Mucosa of descending colon (tissue), 3 donors: ENCODE measurements at regions not wholly inside any gene's neighbourhood (a gene's known extent, or its start where the extent isn't known, plus 50 kb on each side); places are given as distances from the start of the nearest gene placed in this dataset.

ENCODE experiments used
- ATAC-seq: fragments of 200-7000 bp; cut with Tn5 transposase; one replicate; pipeline ENCODE4 v1.9.1; 2020; ENCODE audit warnings: mild to moderate bottlenecking, moderate library complexity
- DNase-seq, 3 donors: peaks; one replicate each; pipeline ENCODE4 v3.0.0-alpha.2; 2020
- H3K36me3 ChIP-seq: fragments of 200-600 bp; one replicate; pipeline ENCODE4 v1.8.0; 2021; ENCODE audit warnings: low read depth, mild to moderate bottlenecking
- H3K4me1 ChIP-seq: fragments of 200-600 bp; one replicate; pipeline ENCODE4 v1.8.0; 2021; ENCODE audit warnings: low read depth, mild to moderate bottlenecking
- H3K4me3 ChIP-seq: fragments of 200-600 bp; one replicate; pipeline ENCODE4 v1.8.0; 2021; ENCODE audit warnings: mild to moderate bottlenecking
- H3K9me3 ChIP-seq: fragments of 200-600 bp; one replicate; pipeline ENCODE4 v1.8.0; 2021; ENCODE audit warnings: mild to moderate bottlenecking
- CTCF ChIP-seq: fragments of 200-600 bp; IDR thresholded peaks from one replicate; pipeline ENCODE4 v1.8.0; 2022; ENCODE audit warnings: antibody characterized with exemption, mild to moderate bottlenecking
- intact Hi-C, 2 donors: fragments of 100-400 bp; cut with DNase I in 1 of 2; cut with micrococcal nuclease in 1 of 2; formaldehyde crosslinking; loops; one replicate each; pipeline versions ENCODE4 v1.11.0 to v1.11.1; 2022; cut with DNase I, micrococcal nuclease
- donor health status: DM: no; HTN: no; CAD: no; lungs with moderate emphysema.
- donor health status: DM: no; HTN: no; CAD: no.
- donor health status: DM: no; HTN: yes; CAD: no.

DNA sequence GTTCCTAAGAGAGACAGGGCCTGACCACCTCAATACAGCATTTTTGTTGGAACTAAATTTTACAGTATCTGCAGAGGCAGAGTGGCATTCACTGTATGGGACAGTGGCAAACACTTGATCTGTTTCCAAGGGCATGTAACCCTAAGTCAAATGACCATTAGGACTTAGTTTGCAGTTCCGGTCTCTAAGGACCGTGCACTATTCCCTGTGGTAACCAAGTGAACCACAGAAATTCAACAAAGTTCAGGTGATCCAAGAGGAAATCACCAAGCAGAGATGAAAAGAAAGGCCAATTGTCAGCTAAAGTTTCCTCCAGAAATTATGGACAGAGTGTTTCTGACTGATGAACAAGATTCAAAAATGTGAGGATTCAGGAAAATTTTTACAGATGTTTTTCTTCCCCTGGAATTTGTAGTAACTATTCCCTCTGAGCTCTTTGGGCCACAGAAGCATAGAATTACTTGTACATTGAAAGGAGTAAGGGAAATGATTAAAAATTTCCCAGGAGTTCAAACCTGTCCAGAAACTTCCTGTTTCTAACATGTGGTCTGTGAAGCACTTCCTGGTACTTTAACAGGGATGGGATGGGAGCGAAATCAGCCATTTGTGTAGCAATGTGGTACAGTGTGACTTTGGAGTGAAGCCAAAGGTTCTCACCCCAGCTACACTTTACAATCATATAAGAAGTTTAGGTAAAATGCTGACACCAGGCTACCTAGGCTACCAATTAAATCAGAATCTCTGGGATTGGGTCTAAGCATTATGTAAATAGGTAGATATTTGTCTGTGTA is 266.1 kb upstream of the MAP3K1 start:
- ATAC-seq (peak; percentile 33), DNase-seq (no peak)
- Histone ChIP-seq H3K36me3 (no peaks in the 10 kb centered on the region), H3K4me1 (no peaks in the 10 kb centered on the region), H3K4me3 (no peak overlapping the region), H3K9me3 (no peaks in the 10 kb centered on the region)
- no peak for TF ChIP-seq CTCF
- intact Hi-C loops = no loop called here

- DNase-seq = no peak
- ATAC-seq = no peak
- no peak for TF ChIP-seq CTCF
- intact Hi-C loops = no loop called here
- Histone ChIP-seq H3K4me1 (no peaks in the 10 kb centered on the region), H3K36me3 (no peaks in the 10 kb centered on the region), H3K4me3 (no peak overlapping the region), H3K9me3 (no peaks in the 10 kb centered on the region)
Measured at GRCh38 chr5:56545016-56545415, 270.3 kb upstream of the MAP3K1 start.

DNA sequence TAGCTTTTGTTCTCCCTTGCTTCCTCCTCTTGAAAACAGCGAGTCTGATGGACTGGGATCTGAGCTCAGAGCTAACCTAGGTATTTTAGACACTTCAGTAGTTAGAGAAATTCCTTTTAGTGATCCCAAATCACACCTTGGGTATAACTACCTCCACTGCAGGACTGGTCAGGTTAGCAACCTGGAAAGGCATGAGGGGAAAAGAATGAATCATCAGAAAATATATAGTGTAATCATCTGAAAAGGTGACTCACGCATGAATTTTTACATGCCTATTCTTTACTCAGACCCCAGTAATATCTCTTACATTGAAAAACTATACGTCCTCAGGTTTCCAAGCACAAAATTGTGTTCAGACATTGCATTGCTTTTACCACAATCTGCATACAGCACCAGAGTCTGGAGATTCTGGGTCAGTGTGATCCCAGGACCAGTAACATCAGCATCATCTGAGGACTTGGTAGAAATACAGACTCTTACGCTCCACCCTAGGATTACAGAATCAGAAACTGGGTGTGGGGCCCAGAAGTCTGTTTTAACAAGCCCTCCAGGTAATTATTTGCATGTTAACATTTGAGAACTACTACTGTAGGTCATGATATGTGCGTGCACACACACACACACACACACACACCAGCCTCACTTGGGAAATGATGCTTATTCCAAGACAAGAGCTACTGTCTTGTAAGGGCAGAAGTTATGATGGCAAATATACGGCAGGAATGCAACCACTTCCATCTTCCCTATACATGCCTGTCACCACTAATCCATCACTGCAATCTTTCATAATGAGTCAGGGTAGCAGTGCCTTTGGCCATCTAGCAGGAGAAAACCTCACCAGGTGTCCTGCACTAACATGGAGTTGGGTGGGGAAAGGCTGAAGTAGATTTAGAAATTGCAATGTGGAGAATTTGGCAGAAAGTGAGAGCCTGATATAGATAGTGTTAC is 271.6 kb upstream of the MAP3K1 start:
- Histone ChIP-seq H3K36me3 (no peaks in the 10 kb centered on the region), H3K9me3 (no peaks in the 10 kb centered on the region), H3K4me1 (no peaks in the 10 kb centered on the region), H3K4me3 (no peak overlapping the region)
- ATAC-seq = no peak
- no peak for DNase-seq
- intact Hi-C loops = no loop called here
- TF ChIP-seq CTCF = no peak

DNA sequence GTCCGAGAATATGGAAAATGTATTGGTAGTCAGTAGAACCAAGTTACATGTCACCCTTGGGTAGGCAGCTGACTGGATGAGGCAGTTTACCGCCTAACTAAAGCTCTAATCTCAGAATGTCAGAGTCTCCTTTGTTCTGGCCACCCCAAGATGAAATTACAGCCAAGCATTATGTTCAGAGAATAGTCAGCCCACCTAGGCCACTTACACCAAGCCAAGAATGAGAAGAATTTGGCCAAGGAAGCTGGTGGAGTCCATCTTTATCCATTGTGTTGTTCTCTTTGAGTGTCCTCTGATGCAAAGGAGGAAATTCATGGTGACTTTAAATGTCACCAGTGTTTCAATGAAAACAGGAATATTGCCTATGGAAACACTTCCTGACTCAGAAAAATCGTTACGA is 275.1 kb upstream of the MAP3K1 start:
- intact Hi-C loops = no loop called here
- no peak for ATAC-seq
- TF ChIP-seq CTCF = no peak
- no peaks in the 10 kb centered on the region for H3K9me3 ChIP-seq
- H3K36me3 ChIP-seq = no peaks in the 10 kb centered on the region
- H3K4me3 ChIP-seq = no peak overlapping the region
- H3K4me1 ChIP-seq = no peaks in the 10 kb centered on the region
- no peak for DNase-seq

- intact Hi-C loops = no loop called here
- no peaks in the 10 kb centered on the region for H3K4me1 ChIP-seq
- DNase-seq = no peak
- no peaks in the 10 kb centered on the region for H3K9me3 ChIP-seq
- TF ChIP-seq CTCF = no peak
- H3K36me3 ChIP-seq = no peaks in the 10 kb centered on the region
- no peak for ATAC-seq
- H3K4me3 ChIP-seq = no peak overlapping the region
Measured at GRCh38 chr5:56538580-56538979, 276.8 kb upstream of the MAP3K1 start.
